ENCODE measurements at regions not wholly inside any gene's neighbourhood (a gene's known extent, or its start where the extent isn't known, plus 50 kb on each side); places are given as distances from the start of the nearest gene placed in this dataset.

DNA sequence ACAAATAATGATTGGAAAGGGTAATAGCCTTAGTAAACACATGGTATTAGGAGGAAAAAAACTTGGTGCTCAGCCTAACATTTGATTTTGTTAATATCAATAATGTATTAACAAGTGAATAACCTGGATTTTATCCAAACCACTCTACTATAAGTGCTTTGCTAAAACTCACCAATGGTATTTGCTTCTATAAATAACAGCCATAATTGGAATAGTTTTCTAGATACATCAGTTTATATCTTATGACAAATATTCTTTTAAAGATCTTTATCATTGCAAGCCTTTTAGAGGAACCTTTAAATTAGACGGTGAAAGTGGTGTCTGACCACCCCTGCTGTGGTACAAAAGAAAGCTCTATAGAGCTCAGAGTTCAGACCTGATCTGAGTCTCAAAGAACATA is 123.9 kb downstream of the SHOX2 start:
- TF ChIP-seq, protein P1, sequence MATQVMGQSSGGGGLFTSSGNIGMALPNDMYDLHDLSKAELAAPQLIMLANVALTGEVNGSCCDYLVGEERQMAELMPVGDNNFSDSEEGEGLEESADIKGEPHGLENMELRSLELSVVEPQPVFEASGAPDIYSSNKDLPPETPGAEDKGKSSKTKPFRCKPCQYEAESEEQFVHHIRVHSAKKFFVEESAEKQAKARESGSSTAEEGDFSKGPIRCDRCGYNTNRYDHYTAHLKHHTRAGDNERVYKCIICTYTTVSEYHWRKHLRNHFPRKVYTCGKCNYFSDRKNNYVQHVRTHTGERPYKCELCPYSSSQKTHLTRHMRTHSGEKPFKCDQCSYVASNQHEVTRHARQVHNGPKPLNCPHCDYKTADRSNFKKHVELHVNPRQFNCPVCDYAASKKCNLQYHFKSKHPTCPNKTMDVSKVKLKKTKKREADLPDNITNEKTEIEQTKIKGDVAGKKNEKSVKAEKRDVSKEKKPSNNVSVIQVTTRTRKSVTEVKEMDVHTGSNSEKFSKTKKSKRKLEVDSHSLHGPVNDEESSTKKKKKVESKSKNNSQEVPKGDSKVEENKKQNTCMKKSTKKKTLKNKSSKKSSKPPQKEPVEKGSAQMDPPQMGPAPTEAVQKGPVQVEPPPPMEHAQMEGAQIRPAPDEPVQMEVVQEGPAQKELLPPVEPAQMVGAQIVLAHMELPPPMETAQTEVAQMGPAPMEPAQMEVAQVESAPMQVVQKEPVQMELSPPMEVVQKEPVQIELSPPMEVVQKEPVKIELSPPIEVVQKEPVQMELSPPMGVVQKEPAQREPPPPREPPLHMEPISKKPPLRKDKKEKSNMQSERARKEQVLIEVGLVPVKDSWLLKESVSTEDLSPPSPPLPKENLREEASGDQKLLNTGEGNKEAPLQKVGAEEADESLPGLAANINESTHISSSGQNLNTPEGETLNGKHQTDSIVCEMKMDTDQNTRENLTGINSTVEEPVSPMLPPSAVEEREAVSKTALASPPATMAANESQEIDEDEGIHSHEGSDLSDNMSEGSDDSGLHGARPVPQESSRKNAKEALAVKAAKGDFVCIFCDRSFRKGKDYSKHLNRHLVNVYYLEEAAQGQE (IDR thresholded peaks at IDR 0.05; ENCODE audit: insufficient read depth in 1 of 2, low read depth in 2 of 2, low read length in 2 of 2): no peak
- TF ChIP-seq POLR2AphosphoS5 (IDR thresholded peaks at IDR 0.05; ENCODE audit: low read depth, low read length) (no peak), SIN3A (IDR thresholded peaks at IDR 0.05; ENCODE audit: borderline replicate concordance, insufficient read depth, low read length) (no peak), TAF1 (IDR thresholded peaks at IDR 0.05; ENCODE audit: borderline replicate concordance, insufficient read depth, low read length) (no peak)
